ENCODE measurements at regions not wholly inside any gene's neighbourhood (a gene's known extent, or its start where the extent isn't known, plus 50 kb on each side); places are given as distances from the start of the nearest gene placed in this dataset.

GRCh38 chr10:44564361-44564760 lies 179.5 kb upstream of the CXCL12 start:
- no peak for DNase-seq (ENCODE audit: low spot score)
- TF ChIP-seq CTCF (IDR thresholded peaks at IDR 0.05; ENCODE audit: extremely low read depth, missing control alignments): no peak

DNA sequence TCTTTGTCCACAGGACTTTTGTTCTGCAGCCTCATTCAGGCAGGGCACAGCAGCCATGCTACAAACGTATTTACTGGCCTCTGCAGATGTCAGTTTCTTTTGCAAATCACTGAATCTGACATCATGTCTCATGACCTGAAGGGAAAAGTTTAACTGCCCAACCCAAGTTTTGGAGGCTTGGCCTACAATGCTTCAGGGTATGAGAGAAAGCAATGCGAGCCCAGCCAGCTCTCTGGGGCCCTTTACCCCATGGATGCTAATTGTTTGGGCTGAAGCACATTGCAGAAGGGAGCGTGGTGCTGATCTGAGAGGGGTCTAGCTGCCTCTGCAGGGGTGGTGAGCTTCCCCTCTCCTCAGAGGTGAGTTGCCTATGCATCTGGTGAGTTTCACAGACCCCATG lies 179.9 kb upstream of the CXCL12 start:
- no peak for DNase-seq (ENCODE audit: low spot score)
- no peak for TF ChIP-seq CTCF (IDR thresholded peaks at IDR 0.05; ENCODE audit: extremely low read depth, missing control alignments)

GRCh38 chr10:44566786-44567185 lies 181.9 kb upstream of the CXCL12 start:
- TF ChIP-seq CTCF (IDR thresholded peaks at IDR 0.05; ENCODE audit: extremely low read depth, missing control alignments): no peak
- no peak for DNase-seq (ENCODE audit: low spot score)

- no peak for DNase-seq (ENCODE audit: low spot score)
- TF ChIP-seq CTCF (IDR thresholded peaks at IDR 0.05; ENCODE audit: extremely low read depth, missing control alignments): no peak
Observed at GRCh38 chr10:44567471-44567870, 182.6 kb upstream of the CXCL12 start.

DNA sequence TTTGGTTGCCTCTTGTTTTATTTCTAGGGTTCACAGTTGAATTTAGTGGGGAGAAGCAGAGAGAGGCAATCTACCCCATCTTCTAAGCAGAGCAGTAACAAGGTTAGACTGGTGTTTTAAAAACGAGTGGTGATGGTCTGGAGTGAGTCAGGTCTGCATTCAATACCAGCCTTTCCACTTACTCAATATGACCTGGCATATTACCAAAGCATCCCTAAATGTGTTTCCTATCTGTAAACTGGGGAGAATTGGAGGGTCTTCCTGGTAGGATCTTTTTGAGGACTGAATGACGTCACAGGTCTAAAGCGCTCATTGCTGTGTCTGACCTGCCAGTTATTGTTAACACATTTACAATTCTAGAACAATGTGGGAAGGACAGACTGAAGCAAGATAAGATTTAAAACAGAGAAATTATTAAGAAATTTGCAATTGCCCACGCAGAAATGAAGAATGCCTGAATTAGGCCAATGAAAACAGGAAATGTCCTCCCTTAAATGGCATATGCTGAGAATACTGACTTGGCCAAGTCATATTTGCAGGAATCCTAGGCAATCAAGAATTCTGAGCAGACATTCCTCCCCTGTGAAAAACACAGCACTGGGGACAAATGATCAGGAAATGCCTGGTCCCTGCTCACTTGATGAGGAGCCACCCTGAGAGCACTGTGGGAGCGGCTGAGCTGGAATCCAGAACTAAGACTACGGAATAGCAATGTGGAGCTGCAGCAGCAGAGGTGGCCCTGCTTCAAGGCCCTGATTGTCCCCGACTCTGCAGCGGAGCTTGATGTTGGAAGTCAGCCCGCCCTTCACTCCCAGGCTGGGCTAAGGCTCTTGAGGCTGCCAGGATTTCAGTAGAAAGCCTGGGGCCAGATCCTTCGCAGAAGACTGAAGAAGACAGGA lies 184.5 kb upstream of the CXCL12 start:
- no peak for DNase-seq (ENCODE audit: low spot score)
- TF ChIP-seq CTCF (IDR thresholded peaks at IDR 0.05; ENCODE audit: extremely low read depth, missing control alignments): no peak

DNA sequence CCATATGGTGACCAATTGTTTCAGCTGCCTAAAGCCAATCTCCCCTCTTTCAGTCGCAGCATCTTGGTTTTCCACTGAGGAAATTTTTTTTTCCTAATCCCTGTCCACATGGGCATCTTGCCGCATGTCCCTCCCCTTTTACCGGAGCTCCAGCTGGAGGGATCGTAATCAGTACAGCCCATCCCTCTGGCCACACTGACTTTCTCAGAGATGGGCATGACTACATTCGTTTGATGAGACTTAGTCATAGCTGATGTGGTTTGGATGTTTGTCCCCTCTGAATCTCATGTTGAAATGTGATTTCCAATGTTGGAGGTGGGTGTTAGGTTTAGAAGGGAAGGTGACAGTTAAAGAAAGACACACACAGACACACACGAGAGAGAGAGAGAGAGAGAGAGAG lies 186.8 kb upstream of the CXCL12 start:
- no peak for DNase-seq (ENCODE audit: low spot score)
- TF ChIP-seq CTCF (IDR thresholded peaks at IDR 0.05; ENCODE audit: extremely low read depth, missing control alignments): no peak

DNA sequence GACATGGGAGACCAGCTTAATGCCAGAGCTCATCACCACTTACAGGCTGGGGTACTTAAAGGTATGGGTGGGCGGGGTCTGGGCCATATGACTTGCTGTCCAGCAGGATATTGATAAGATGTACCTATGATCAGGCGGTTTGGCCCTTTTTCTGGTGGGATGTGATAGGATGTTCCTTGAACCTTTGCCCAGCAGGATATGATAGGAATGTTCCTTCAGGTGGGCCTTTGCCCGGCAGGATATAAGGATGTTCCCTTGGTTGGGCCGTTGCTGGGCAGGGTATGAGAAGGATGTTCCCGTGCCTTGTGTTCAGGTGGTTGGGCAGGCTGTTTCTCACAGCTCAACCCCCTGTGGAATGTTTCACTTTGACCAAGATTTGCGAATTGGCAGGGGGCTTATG lies 187.2 kb upstream of the CXCL12 start:
- no peak for TF ChIP-seq CTCF (IDR thresholded peaks at IDR 0.05; ENCODE audit: extremely low read depth, missing control alignments)
- no peak for DNase-seq (ENCODE audit: low spot score)
